H9 (cell line): ENCODE measurements at regions not wholly inside any gene's neighbourhood (a gene's known extent, or its start where the extent isn't known, plus 50 kb on each side); places are given as distances from the start of the nearest gene placed in this dataset.

Experiments used
- DNase-seq: peaks from one replicate; pipeline ENCODE4 v3.0.0-alpha.2; 2017
- H2AFZ ChIP-seq: one replicate; pipeline ENCODE4 v1.6.1; 2013; ENCODE audit warnings: mild to moderate bottlenecking, low read length, control low read depth, moderate library complexity
- H2AK5ac ChIP-seq: 2 replicates; pipeline ENCODE4 v1.6.1; 2013; ENCODE audit warnings: low read length, control low read depth, mixed read lengths; ENCODE audit not compliant: insufficient read length
- H2BK120ac ChIP-seq: one replicate; pipeline ENCODE4 v1.6.1; 2013; ENCODE audit warnings: low read depth, mild to moderate bottlenecking, low read length, control low read depth, inconsistent platforms; ENCODE audit not compliant: poor library complexity, severe bottlenecking
- H2BK12ac ChIP-seq: 2 replicates; pipeline ENCODE4 v1.6.1; 2013; ENCODE audit warnings: low read length, control low read depth, mixed read lengths, low read depth; ENCODE audit not compliant: insufficient read length
- H2BK15ac ChIP-seq: 2 replicates; pipeline ENCODE4 v1.6.1; 2013; ENCODE audit warnings: low read depth, low read length, control low read depth
- H2BK20ac ChIP-seq: one replicate; pipeline ENCODE4 v1.6.1; 2013; ENCODE audit warnings: low read depth, mild to moderate bottlenecking, low read length, control low read depth, inconsistent platforms; ENCODE audit not compliant: poor library complexity, severe bottlenecking
- H2BK5ac ChIP-seq: 2 replicates; pipeline ENCODE4 v1.6.1; 2013; ENCODE audit warnings: low read length, control low read depth, mixed read lengths; ENCODE audit not compliant: insufficient read length
- H3K14ac ChIP-seq: 2 replicates; pipeline ENCODE4 v1.6.1; 2013; ENCODE audit warnings: low read length, control low read depth; ENCODE audit not compliant: insufficient read depth
- H3K18ac ChIP-seq: 2 replicates; pipeline ENCODE4 v1.6.1; 2013; ENCODE audit warnings: low read depth, mild to moderate bottlenecking, mixed read lengths, low read length, control low read depth; ENCODE audit not compliant: insufficient read length
- H3K23ac ChIP-seq: 2 replicates; pipeline ENCODE4 v1.6.1; 2013; ENCODE audit warnings: low read length, control low read depth, mixed read lengths, low read depth; ENCODE audit not compliant: insufficient read length
- H3K23me2 ChIP-seq: 2 replicates; pipeline ENCODE4 v1.6.1; 2013; ENCODE audit warnings: low read depth, mild to moderate bottlenecking, mixed read lengths, low read length, control low read depth; ENCODE audit not compliant: insufficient read length, poor library complexity, severe bottlenecking
- H3K27ac ChIP-seq: 2 replicates; pipeline ENCODE4 v1.5.1; 2013; ENCODE audit warnings: low read length, control low read depth, mixed read lengths, low read depth; ENCODE audit not compliant: insufficient read length
- H3K27me3 ChIP-seq: 2 replicates; pipeline ENCODE4 v1.6.1; 2013; ENCODE audit warnings: low read length, control low read depth, inconsistent platforms; ENCODE audit not compliant: insufficient read depth
- H3K4ac ChIP-seq: 2 replicates; pipeline ENCODE4 v1.6.1; 2013; ENCODE audit warnings: low read depth, mild to moderate bottlenecking, control low read depth, inconsistent platforms, low read length, moderate library complexity
- H3K4me1 ChIP-seq: 2 replicates; pipeline ENCODE4 v1.6.1; 2013; ENCODE audit warnings: low read length, control low read depth, inconsistent platforms; ENCODE audit not compliant: insufficient read depth
- H3K4me2 ChIP-seq: 2 replicates; pipeline ENCODE4 v1.6.1; 2013; ENCODE audit warnings: low read length, control low read depth, mixed read lengths; ENCODE audit not compliant: insufficient read length, insufficient read depth
- H3K56ac ChIP-seq: 2 replicates; pipeline ENCODE4 v1.6.1; 2013; ENCODE audit warnings: low read depth, mild to moderate bottlenecking, mixed read lengths, low read length, control low read depth; ENCODE audit not compliant: insufficient read length
- H3K79me1 ChIP-seq: 2 replicates; pipeline ENCODE4 v1.6.1; 2013; ENCODE audit warnings: low read depth, mild to moderate bottlenecking, moderate library complexity, low read length, control low read depth, inconsistent platforms; ENCODE audit not compliant: insufficient read depth, poor library complexity, severe bottlenecking
- H3K79me2 ChIP-seq: 2 replicates; pipeline ENCODE4 v1.6.1; 2013; ENCODE audit warnings: low read length, control low read depth, inconsistent platforms; ENCODE audit not compliant: insufficient read depth
- H3K9ac ChIP-seq: 2 replicates; pipeline ENCODE4 v1.6.1; 2013; ENCODE audit warnings: low read length, control low read depth, mixed read lengths; ENCODE audit not compliant: insufficient read length; ENCODE audit errors: extremely low read depth
- H3K9me3 ChIP-seq: one replicate; pipeline ENCODE4 v1.6.1; 2013; ENCODE audit warnings: low read depth, low read length, inconsistent platforms; ENCODE audit not compliant: control insufficient read depth
- H3T11ph ChIP-seq: one replicate; pipeline ENCODE4 v1.6.1; 2013; ENCODE audit warnings: mild to moderate bottlenecking, low read length, control low read depth, inconsistent platforms
- H4K20me1 ChIP-seq: one replicate; pipeline ENCODE4 v1.6.1; 2013; ENCODE audit not compliant: control insufficient read depth, insufficient read length, insufficient read depth
- H4K5ac ChIP-seq: 2 replicates; pipeline ENCODE4 v1.6.1; 2013; ENCODE audit warnings: low read depth, mild to moderate bottlenecking, mixed read lengths, low read length, control low read depth; ENCODE audit not compliant: insufficient read length
- H4K8ac ChIP-seq: replicated peaks from 2 replicates; pipeline ENCODE4 v1.6.1; 2013; ENCODE audit warnings: low read length, control low read depth, mixed read lengths, low read depth; ENCODE audit not compliant: insufficient read length
- H4K91ac ChIP-seq: 2 replicates; pipeline ENCODE4 v1.6.1; 2013; ENCODE audit warnings: low read depth, mild to moderate bottlenecking, moderate library complexity, mixed read lengths, low read length, control low read depth; ENCODE audit not compliant: insufficient read length
- H3K27ac Mint-ChIP-seq, 3 experiments: 2 replicates in 2 of 3; 3 replicates in 1 of 3; pipeline ENCODE4 v1.8.0; 2020 to 2021; ENCODE audit warnings: mixed read lengths in 3 of 3, mild to moderate bottlenecking in 1 of 3, moderate library complexity in 1 of 3
- H3K27me3 Mint-ChIP-seq: 2 replicates; pipeline ENCODE4 v1.8.0; 2021; ENCODE audit warnings: low read depth, mild to moderate bottlenecking, moderate library complexity, mixed read lengths
- H3K36me3 Mint-ChIP-seq, 3 experiments: 2 replicates in 2 of 3; 3 replicates in 1 of 3; pipeline ENCODE4 v1.8.0; 2020 to 2021; ENCODE audit warnings: low read depth in 3 of 3, mixed read lengths in 3 of 3; ENCODE audit not compliant: insufficient read depth in 1 of 3
- H3K4me1 Mint-ChIP-seq, 2 experiments: 2 replicates each; pipeline ENCODE4 v1.8.0; 2020; ENCODE audit warnings: mixed read lengths in 2 of 2
- H3K4me3 Mint-ChIP-seq, 2 experiments: 2 replicates in 1 of 2; 3 replicates in 1 of 2; pipeline ENCODE4 v1.8.0; 2020 to 2021; ENCODE audit warnings: mild to moderate bottlenecking in 2 of 2, mixed read lengths in 2 of 2, moderate library complexity in 1 of 2
- H3K9me3 Mint-ChIP-seq, 2 experiments: 2 replicates in 1 of 2; 3 replicates in 1 of 2; pipeline ENCODE4 v1.8.0; 2020; ENCODE audit warnings: mild to moderate bottlenecking in 2 of 2, mixed read lengths in 2 of 2, moderate library complexity in 1 of 2
- CTCF ChIP-seq: fragments of 200-600 bp; sonication (generic); conservative IDR thresholded peaks from 3 replicates; pipeline ENCODE4 v1.8.0; 2021; ENCODE audit warnings: antibody characterized with exemption, mild to moderate bottlenecking
- WGBS: extraction: QIAGEN DNeasy Blood & Tissue Kit; methylation state at CpG from one replicate; pipeline ENCODE4 v1.1.7; 2013; ENCODE audit warnings: missing lambda C conversion rate, low lambda C conversion rate, mixed read lengths; ENCODE audit not compliant: insufficient read length; ENCODE audit errors: extremely low coverage; 5-methylcytosine and 5-hydroxymethylcytosine counted together

- no peak for TF ChIP-seq CTCF
- no peak overlapping the region for H3K4me3 Mint-ChIP-seq
Observed at GRCh38 chr1:81197591-81197990, 603.1 kb upstream of the ADGRL2 start.

More at GRCh38 chr1:81197591-81197990, 603.1 kb upstream of the ADGRL2 start:
- Histone ChIP-seq H2AFZ (no peak overlapping the region), H3K9ac (no peak overlapping the region), H2BK12ac (no peak overlapping the region), H2BK120ac (no peak overlapping the region), H3K4me1 (no peaks in the 10 kb centered on the region), H3K27me3 (no peaks in the 10 kb centered on the region), H3K27ac (no peak overlapping the region), H2BK15ac (no peak overlapping the region), H3K14ac (no peak overlapping the region), H3K18ac (no peak overlapping the region), H3K23ac (no peak overlapping the region), H3T11ph (no peak overlapping the region), H2BK5ac (no peak overlapping the region), H3K4me2 (no peak overlapping the region), H2AK5ac (no peak overlapping the region), H3K79me1 (no peaks in the 10 kb centered on the region), H4K20me1 (no peaks in the 10 kb centered on the region), H2BK20ac (no peak overlapping the region), H4K91ac (no peak overlapping the region), H3K79me2 (no peaks in the 10 kb centered on the region), H3K56ac (no peak overlapping the region), H3K23me2 (no peaks in the 10 kb centered on the region), H4K5ac (no peak overlapping the region), H3K9me3 (no peaks in the 10 kb centered on the region), H4K8ac (no peak overlapping the region), H3K4ac (no peak overlapping the region)
- no CpG with 5 or more reads among the region's 3 CpGs for WGBS
- Mint-ChIP-seq H3K9me3 (peaks cover 0 to 2% of the 10 kb centered on the region in 2 experiments; a peak in 1 of 5 replicates), H3K27me3 (no peaks in the 10 kb centered on the region), H3K4me1 (no peaks in the 10 kb centered on the region; a peak in 1 of 4 replicates), H3K36me3 (peaks cover 0 to 2% (median 0%) of the 10 kb centered on the region in 3 experiments; a peak in 3 of 7 replicates), H3K27ac (no peak overlapping the region)
- DNase-seq = no peak
